ENCODE measurements at regions not wholly inside any gene's neighbourhood (a gene's known extent, or its start where the extent isn't known, plus 50 kb on each side); places are given as distances from the start of the nearest gene placed in this dataset.

- in situ Hi-C loops (cut with HindIII; ENCODE audit: low pct_ligation_motif_present, low sequenced_read_pairs): no loop called here
- H3K27ac ChIP-seq: no peak overlapping the region
- no peaks in the 10 kb centered on the region for H3K36me3 ChIP-seq (replicated peaks)
These were observed 93.7 kb upstream of the MRPS30 start for GRCh38 chr5:44714871-44715561.

GRCh38 chr5:44713446-44713845 lies 95.3 kb upstream of the MRPS30 start:
- H3K27me3 ChIP-seq (replicated peaks): no peaks in the 10 kb centered on the region
- H3K4me3 ChIP-seq (ENCODE audit: low read depth, low read length): no peak overlapping the region
- no peaks in the 10 kb centered on the region for H3K36me3 ChIP-seq (replicated peaks)
- in situ Hi-C loops (cut with HindIII; ENCODE audit: low pct_ligation_motif_present, low sequenced_read_pairs): no loop called here
- DNase-seq: no peak
- no peak for TF ChIP-seq CTCF (IDR thresholded peaks at IDR 0.05; ENCODE audit: low read depth, low read length, missing control alignments)
- H3K27ac ChIP-seq: no peak overlapping the region

More at GRCh38 chr5:44714871-44715561, 93.7 kb upstream of the MRPS30 start:
- Histone ChIP-seq H3K27me3 (replicated peaks) (no peaks in the 10 kb centered on the region), H3K4me3 (ENCODE audit: low read depth, low read length) (no peak overlapping the region)
- DNase-seq: no peak
- no peak for TF ChIP-seq CTCF (IDR thresholded peaks at IDR 0.05; ENCODE audit: low read depth, low read length, missing control alignments)

GRCh38 chr5:44711901-44712300 lies 96.8 kb upstream of the MRPS30 start:
- Histone ChIP-seq H3K4me3 (ENCODE audit: low read depth, low read length) (no peak overlapping the region), H3K36me3 (replicated peaks) (no peaks in the 10 kb centered on the region), H3K27me3 (replicated peaks) (no peaks in the 10 kb centered on the region), H3K27ac (no peak overlapping the region)
- in situ Hi-C loops (cut with HindIII; ENCODE audit: low pct_ligation_motif_present, low sequenced_read_pairs): no loop called here
- TF ChIP-seq CTCF (IDR thresholded peaks at IDR 0.05; ENCODE audit: low read depth, low read length, missing control alignments): no peak
- no peak for DNase-seq

GRCh38 chr5:44708602-44709001 lies 100.1 kb upstream of the MRPS30 start:
- TF ChIP-seq CTCF (IDR thresholded peaks at IDR 0.05; ENCODE audit: low read depth, low read length, missing control alignments): no peak
- Histone ChIP-seq H3K27ac (no peak overlapping the region), H3K4me3 (ENCODE audit: low read depth, low read length) (no peak overlapping the region), H3K36me3 (replicated peaks) (no peaks in the 10 kb centered on the region), H3K27me3 (replicated peaks) (no peaks in the 10 kb centered on the region)
- no peak for DNase-seq
- in situ Hi-C loops (cut with HindIII; ENCODE audit: low pct_ligation_motif_present, low sequenced_read_pairs): no loop called here

- no peak overlapping the region for H3K4me3 ChIP-seq (ENCODE audit: low read depth, low read length)
- in situ Hi-C loops (cut with HindIII; ENCODE audit: low pct_ligation_motif_present, low sequenced_read_pairs): no loop called here
- no peak overlapping the region for H3K27ac ChIP-seq
- no peak for TF ChIP-seq CTCF (IDR thresholded peaks at IDR 0.05; ENCODE audit: low read depth, low read length, missing control alignments)
- no peaks in the 10 kb centered on the region for H3K27me3 ChIP-seq (replicated peaks)
- H3K36me3 ChIP-seq (replicated peaks): no peaks in the 10 kb centered on the region
- DNase-seq: no peak
These were observed 101.0 kb upstream of the MRPS30 start for GRCh38 chr5:44707721-44708120.

GRCh38 chr5:44697025-44697424 lies 111.7 kb upstream of the MRPS30 start:
- no peak for DNase-seq
- H3K4me3 ChIP-seq (ENCODE audit: low read depth, low read length): no peak overlapping the region
- no peak overlapping the region for H3K27ac ChIP-seq
- TF ChIP-seq CTCF (IDR thresholded peaks at IDR 0.05; ENCODE audit: low read depth, low read length, missing control alignments): no peak
- in situ Hi-C loops (cut with HindIII; ENCODE audit: low pct_ligation_motif_present, low sequenced_read_pairs): no loop called here
- H3K27me3 ChIP-seq (replicated peaks): no peaks in the 10 kb centered on the region
- H3K36me3 ChIP-seq (replicated peaks): no peaks in the 10 kb centered on the region

Measured in brain microvascular endothelial cell (primary cell).